Activated T-cell treated with anti-CD3 and anti-CD28 coated beads, Interleukin-2, amount 50 U/mL, for 24 hours (primary cell): ENCODE measurements at regions not wholly inside any gene's neighbourhood (a gene's known extent, or its start where the extent isn't known, plus 50 kb on each side); places are given as distances from the start of the nearest gene placed in this dataset.

ENCODE experiments used
- DNase-seq: peaks from one replicate; pipeline ENCODE4 v3.0.0-alpha.2; 2020
- H3K27ac Mint-ChIP-seq: 2 replicates; pipeline ENCODE4 v1.8.0; 2020; ENCODE audit warnings: mild to moderate bottlenecking, mixed read lengths
- H3K27me3 Mint-ChIP-seq: 2 replicates; pipeline ENCODE4 v1.8.0; 2020; ENCODE audit warnings: mixed read lengths
- H3K36me3 Mint-ChIP-seq: 2 replicates; pipeline ENCODE4 v1.8.0; 2020; ENCODE audit warnings: low read depth, mixed read lengths
- H3K4me1 Mint-ChIP-seq: 2 replicates; pipeline ENCODE4 v1.8.0; 2020; ENCODE audit warnings: low read depth, mixed read lengths
- H3K4me3 Mint-ChIP-seq: 2 replicates; pipeline ENCODE4 v1.8.0; 2020; ENCODE audit warnings: mild to moderate bottlenecking, moderate library complexity, mixed read lengths
- H3K9me3 Mint-ChIP-seq: 2 replicates; pipeline ENCODE4 v1.8.0; 2020; ENCODE audit warnings: mixed read lengths

DNA sequence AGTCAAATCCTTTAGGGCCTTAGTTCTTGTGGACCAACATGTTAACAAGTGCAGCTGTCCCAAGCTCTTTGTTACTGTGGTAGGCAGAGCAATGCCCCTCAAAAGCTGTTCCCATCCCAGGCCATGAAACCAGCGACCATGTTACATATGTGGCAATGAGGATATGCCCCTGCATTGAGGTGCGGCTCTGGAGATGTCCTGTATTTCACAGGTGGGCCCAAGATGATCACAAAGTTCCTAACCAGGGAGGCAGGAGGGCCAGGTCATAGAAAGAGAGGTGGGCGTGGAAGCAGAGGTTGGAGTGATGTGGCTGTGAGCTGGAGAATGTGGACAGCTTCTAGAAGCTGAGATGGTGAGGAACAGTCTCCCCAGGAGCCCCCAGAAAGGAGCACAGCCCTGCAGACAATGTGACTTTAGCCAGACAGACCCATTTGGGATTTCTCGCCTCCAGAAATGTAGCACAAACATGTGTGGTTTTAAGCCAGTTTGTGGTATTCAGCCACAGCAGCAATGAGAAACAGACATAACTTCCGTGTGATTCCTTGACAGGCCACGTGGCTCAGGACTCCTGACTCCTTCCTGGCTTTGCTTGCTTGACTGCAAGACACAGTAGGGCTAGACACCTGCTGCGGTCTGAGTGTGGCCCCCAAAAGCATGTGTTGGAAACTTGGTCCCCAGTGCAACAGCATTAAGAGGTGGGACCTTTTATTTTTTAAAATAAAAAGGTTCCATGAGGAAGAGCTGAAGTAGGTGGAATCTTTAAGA lies 778.3 kb downstream of the KCNJ18 start:
- H3K27me3 Mint-ChIP-seq: no peaks in the 10 kb centered on the region
- no peaks in the 10 kb centered on the region for H3K36me3 Mint-ChIP-seq
- H3K27ac Mint-ChIP-seq: no peak overlapping the region
- DNase-seq: no peak
- H3K4me1 Mint-ChIP-seq: no peaks in the 10 kb centered on the region
- H3K4me3 Mint-ChIP-seq: no peak overlapping the region
- peaks cover 19% of the 10 kb centered on the region for H3K9me3 Mint-ChIP-seq

DNA sequence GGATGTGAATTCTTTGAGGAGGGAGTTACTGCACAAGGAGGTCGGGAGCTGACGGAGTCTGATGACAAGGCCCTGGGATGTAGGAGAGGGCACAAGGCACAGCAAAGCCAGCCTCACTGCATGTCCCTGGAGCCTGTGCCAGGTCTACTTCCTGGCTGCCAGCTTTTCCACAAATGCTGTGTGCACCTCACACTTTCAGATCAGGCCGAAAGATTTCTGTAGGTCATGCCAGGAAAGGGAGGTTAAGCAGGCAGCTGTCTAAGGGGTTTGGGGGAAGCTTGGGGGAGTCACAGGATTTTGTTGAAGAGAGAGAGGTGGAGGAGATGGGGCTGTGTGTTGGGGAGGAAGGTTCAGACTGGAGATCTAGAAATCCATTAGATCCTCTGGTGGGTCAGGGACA lies 792.5 kb downstream of the KCNJ18 start:
- no peak overlapping the region for H3K27ac Mint-ChIP-seq
- no peaks in the 10 kb centered on the region for H3K27me3 Mint-ChIP-seq
- H3K4me1 Mint-ChIP-seq: no peaks in the 10 kb centered on the region
- no peaks in the 10 kb centered on the region for H3K36me3 Mint-ChIP-seq
- DNase-seq: no peak
- no peak overlapping the region for H3K4me3 Mint-ChIP-seq
- peaks cover 33% of the 10 kb centered on the region for H3K9me3 Mint-ChIP-seq

- no peaks in the 10 kb centered on the region for H3K27me3 Mint-ChIP-seq
- no peak overlapping the region for H3K4me3 Mint-ChIP-seq
- H3K9me3 Mint-ChIP-seq: peaks cover 42% of the 10 kb centered on the region
- H3K4me1 Mint-ChIP-seq: no peaks in the 10 kb centered on the region
- H3K27ac Mint-ChIP-seq: no peak overlapping the region
- no peaks in the 10 kb centered on the region for H3K36me3 Mint-ChIP-seq
- DNase-seq: no peak
These were observed 798.1 kb downstream of the KCNJ18 start for GRCh38 chr17:22490399-22490798.

GRCh38 chr17:22492331-22492730 lies 800.0 kb downstream of the KCNJ18 start:
- H3K27ac Mint-ChIP-seq: no peak overlapping the region
- no peaks in the 10 kb centered on the region for H3K27me3 Mint-ChIP-seq
- H3K4me1 Mint-ChIP-seq: no peaks in the 10 kb centered on the region
- peaks cover 31% of the 10 kb centered on the region for H3K9me3 Mint-ChIP-seq
- DNase-seq: no peak
- no peak overlapping the region for H3K4me3 Mint-ChIP-seq
- H3K36me3 Mint-ChIP-seq: no peaks in the 10 kb centered on the region

GRCh38 chr17:22496450-22496849 lies 804.1 kb downstream of the KCNJ18 start:
- no peak overlapping the region for H3K4me3 Mint-ChIP-seq
- H3K9me3 Mint-ChIP-seq: peaks cover 29% of the 10 kb centered on the region
- no peaks in the 10 kb centered on the region for H3K36me3 Mint-ChIP-seq
- no peaks in the 10 kb centered on the region for H3K4me1 Mint-ChIP-seq
- no peak for DNase-seq
- no peaks in the 10 kb centered on the region for H3K27me3 Mint-ChIP-seq
- no peak overlapping the region for H3K27ac Mint-ChIP-seq

DNA sequence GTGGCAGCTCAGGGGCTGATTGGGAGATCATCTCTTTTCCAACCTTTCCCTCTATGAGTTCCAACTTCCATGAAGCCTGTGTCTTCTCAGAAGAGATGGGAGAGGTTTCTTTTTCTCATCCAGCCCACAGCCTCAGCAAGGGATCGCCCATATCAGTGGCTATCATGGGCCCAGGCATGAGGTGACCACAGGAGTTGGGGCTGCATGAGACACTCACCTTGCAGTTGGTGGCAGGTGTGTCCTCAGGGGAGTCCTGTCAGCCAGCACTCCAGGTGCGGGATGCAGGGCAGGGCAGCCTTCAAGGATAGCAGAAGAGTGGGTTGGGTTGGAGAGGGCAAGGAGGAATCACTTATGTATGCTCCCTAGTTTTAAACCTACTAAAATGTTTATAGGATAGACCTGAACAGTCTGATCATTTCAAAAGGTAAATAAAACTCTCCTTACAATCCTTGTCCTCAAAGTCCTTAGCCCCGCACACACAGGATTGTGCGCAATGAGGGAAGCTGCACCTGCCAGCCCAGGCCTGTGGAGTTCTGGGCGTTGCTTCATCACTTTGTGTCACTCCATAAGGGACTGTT lies 811.1 kb downstream of the KCNJ18 start:
- Mint-ChIP-seq H3K36me3 (no peaks in the 10 kb centered on the region), H3K27me3 (no peaks in the 10 kb centered on the region), H3K4me1 (no peaks in the 10 kb centered on the region), H3K9me3 (peaks cover 28% of the 10 kb centered on the region), H3K27ac (no peak overlapping the region), H3K4me3 (no peak overlapping the region)
- DNase-seq: no peak

DNA sequence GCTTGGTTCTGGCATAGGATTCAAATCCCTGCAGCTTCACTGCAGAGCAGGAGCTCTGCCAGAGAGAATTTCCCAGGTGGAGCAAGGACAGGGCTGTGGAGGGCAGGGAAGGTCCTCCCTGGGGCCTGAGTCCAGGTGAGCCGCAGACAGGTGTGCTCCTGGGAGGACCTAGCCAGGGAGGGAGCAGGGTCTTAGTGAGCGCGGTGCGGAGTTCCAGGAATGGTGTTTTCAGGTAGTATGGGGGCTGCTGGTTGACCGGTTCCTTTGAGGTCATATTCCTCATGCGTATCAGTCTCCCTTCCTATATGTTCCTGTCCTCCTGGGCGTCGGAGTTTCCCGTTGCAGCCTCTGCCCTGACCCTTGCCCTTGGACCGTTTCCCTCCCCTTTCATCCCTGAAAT lies 813.3 kb downstream of the KCNJ18 start:
- H3K9me3 Mint-ChIP-seq: peaks cover 23% of the 10 kb centered on the region
- H3K4me3 Mint-ChIP-seq: no peak overlapping the region
- no peaks in the 10 kb centered on the region for H3K27me3 Mint-ChIP-seq

DNA sequence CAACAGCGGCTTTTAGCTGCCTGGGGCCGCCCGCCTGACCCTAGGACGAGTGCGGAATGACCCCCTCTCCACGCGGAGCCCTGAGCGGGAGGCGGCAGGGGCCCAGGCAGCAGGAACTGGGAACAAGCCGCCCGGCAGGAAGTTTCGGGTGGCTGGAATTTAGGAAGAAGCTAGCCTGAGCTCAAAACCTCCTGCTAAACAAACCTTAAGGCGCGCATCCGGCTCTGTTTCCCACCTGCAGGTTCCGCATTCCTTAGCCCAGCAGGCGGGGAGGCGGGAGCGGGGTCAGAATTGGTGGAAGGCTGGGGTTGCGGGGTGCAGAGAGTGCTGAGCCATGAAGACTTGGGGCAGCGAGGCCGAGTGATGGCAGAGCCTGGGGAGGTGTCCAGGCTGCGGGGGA lies 813.9 kb downstream of the KCNJ18 start:
- Mint-ChIP-seq H3K27ac (no peak overlapping the region), H3K27me3 (no peaks in the 10 kb centered on the region), H3K36me3 (no peaks in the 10 kb centered on the region), H3K4me1 (no peaks in the 10 kb centered on the region), H3K9me3 (peaks cover 24% of the 10 kb centered on the region), H3K4me3 (no peak overlapping the region)
- DNase-seq: no peak

More for the DNA sequence above, 813.3 kb downstream of the KCNJ18 start:
- no peak overlapping the region for H3K27ac Mint-ChIP-seq
- H3K36me3 Mint-ChIP-seq: no peaks in the 10 kb centered on the region
- DNase-seq: no peak
- no peaks in the 10 kb centered on the region for H3K4me1 Mint-ChIP-seq

- Mint-ChIP-seq H3K4me1 (no peaks in the 10 kb centered on the region), H3K27ac (no peak overlapping the region), H3K9me3 (peaks cover 20% of the 10 kb centered on the region), H3K4me3 (no peak overlapping the region), H3K36me3 (no peaks in the 10 kb centered on the region), H3K27me3 (no peaks in the 10 kb centered on the region)
- DNase-seq: no peak
These were observed 814.5 kb downstream of the KCNJ18 start for GRCh38 chr17:22506861-22507260.

DNA sequence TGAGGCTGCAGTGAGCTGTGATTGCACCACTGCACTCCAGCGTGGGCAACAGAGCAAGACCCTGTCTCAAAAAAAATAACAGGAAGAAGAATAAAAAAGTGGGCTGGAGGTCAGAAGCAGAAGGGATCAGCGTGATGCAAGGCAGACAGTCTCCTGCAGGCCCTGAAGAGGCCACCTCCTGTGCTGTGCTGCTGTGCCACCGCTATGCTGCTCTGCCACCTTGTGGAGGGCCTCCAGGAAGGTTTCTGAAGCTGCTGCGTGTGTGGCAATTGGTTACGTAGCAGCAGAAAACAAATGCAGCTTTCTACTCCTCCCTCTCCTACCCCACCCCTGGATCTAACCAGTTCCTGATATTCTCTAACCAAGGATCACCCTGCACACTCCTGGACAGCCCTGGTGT lies 815.5 kb downstream of the KCNJ18 start:
- Mint-ChIP-seq H3K27me3 (no peaks in the 10 kb centered on the region), H3K36me3 (no peaks in the 10 kb centered on the region), H3K27ac (no peak overlapping the region), H3K4me1 (no peaks in the 10 kb centered on the region), H3K9me3 (peaks cover 20% of the 10 kb centered on the region), H3K4me3 (no peak overlapping the region)
- no peak for DNase-seq

GRCh38 chr17:22510504-22510903 lies 818.2 kb downstream of the KCNJ18 start:
- Mint-ChIP-seq H3K4me3 (no peak overlapping the region), H3K27me3 (no peaks in the 10 kb centered on the region), H3K36me3 (no peaks in the 10 kb centered on the region), H3K27ac (no peak overlapping the region), H3K9me3 (peaks cover 11% of the 10 kb centered on the region), H3K4me1 (no peaks in the 10 kb centered on the region)
- DNase-seq: no peak

DNA sequence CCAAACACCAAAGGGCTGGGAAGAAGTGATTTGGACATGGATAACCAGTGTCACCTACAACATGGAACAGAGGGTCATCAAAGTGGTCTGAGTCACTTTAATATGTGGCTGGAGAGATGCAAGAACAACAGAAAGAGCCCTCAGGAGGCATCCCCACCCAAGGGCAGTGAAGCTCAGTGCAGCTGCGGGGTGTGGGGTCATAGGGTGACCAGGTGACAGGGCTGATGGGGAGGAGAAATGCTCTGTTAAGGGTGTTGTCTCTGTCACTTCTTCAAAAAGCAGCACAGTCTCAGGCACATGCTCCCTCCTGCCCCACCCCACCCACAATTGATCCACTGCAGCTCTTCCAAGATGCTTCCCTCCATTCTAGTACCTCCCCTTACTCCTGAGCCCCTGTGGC lies 819.1 kb downstream of the KCNJ18 start:
- Mint-ChIP-seq H3K4me3 (no peak overlapping the region), H3K9me3 (peaks cover 10% of the 10 kb centered on the region), H3K36me3 (no peaks in the 10 kb centered on the region), H3K27ac (no peak overlapping the region), H3K27me3 (no peaks in the 10 kb centered on the region), H3K4me1 (no peaks in the 10 kb centered on the region)
- no peak for DNase-seq

DNA sequence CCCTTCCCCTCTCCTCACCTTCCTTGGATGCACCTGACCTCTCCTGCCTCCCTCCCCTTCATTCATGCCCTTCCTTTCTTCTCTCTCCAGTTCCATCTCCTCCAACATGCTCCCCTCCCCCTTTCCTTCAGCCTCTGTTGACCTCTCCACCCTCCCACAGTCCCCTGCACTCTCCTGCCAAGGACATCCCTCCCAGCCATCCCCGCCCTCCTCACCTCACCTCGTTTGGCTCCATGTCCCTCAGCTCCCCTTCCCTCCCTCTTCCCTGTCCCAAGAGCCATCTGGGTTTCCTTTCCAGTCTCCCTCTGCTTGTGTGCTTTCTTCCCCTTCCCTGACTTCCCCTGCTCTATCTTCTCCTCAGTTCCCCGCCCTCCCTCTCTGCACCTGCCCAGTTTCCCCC lies 819.7 kb downstream of the KCNJ18 start:
- H3K27me3 Mint-ChIP-seq: no peaks in the 10 kb centered on the region
- no peak for DNase-seq
- H3K4me1 Mint-ChIP-seq: no peaks in the 10 kb centered on the region
- H3K36me3 Mint-ChIP-seq: no peaks in the 10 kb centered on the region
- no peak overlapping the region for H3K27ac Mint-ChIP-seq
- peaks cover 13% of the 10 kb centered on the region for H3K9me3 Mint-ChIP-seq
- H3K4me3 Mint-ChIP-seq: no peak overlapping the region

DNA sequence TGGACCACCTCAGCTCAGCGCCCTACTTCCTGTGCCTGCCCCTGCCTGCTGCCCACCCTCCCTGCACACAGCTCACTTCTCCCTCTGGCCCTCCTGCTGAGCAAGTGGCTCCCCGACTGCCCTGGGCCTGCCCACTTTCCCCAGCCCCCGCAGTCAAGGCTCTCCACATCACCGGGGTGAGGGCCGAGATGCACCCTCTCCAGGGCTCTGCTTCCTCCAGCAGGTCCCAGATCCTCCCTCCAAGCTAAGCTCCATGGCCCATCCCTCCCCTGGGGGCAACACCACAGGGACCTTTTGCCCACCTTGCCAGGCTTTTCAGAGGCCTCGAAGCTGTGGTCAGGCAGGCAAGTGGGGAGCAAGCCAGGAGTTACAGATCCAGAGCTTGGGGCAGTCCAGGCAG lies 820.2 kb downstream of the KCNJ18 start:
- Mint-ChIP-seq H3K4me3 (no peak overlapping the region), H3K27ac (no peak overlapping the region), H3K9me3 (peaks cover 14% of the 10 kb centered on the region), H3K36me3 (no peaks in the 10 kb centered on the region), H3K27me3 (no peaks in the 10 kb centered on the region), H3K4me1 (no peaks in the 10 kb centered on the region)
- no peak for DNase-seq

DNA sequence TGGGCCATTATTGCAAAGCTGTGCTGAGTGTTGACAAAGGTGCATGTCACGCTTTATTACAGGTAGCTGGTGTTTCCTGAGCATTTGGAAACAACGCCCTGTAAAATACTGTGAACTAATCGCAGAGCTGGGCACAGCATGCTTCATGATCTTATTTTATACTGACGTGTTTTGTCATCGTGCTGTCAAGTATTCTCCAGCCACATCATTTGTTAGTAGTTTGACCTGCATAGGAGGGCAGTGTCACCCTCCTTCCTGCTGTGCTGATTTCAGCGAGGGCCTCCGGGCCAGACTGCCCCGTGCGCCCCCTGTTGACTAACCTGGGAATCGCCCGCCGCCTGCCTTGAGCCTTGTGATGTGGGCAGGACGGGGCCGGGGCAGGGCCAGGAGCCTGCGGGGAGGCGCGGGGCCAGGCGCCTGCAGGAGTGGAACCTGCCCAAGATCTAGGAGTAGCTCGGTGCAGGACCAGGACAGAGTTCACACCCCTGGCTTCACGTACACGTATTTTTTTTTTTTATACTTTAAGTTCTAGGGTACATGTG lies 820.7 kb downstream of the KCNJ18 start:
- Mint-ChIP-seq H3K4me3 (no peak overlapping the region), H3K27me3 (no peaks in the 10 kb centered on the region), H3K27ac (no peak overlapping the region), H3K36me3 (no peaks in the 10 kb centered on the region), H3K4me1 (no peaks in the 10 kb centered on the region), H3K9me3 (peaks cover 14% of the 10 kb centered on the region)
- no peak for DNase-seq
